Neural cell (in vitro differentiated cells): ENCODE measurements at regions not wholly inside any gene's neighbourhood (a gene's known extent, or its start where the extent isn't known, plus 50 kb on each side); places are given as distances from the start of the nearest gene placed in this dataset.

Source experiments
- CTCF ChIP-seq: fragments of 450-650 bp; IDR thresholded peaks from 2 replicates; pipeline ENCODE4 v1.5.1; 2014; ENCODE audit warnings: antibody characterized with exemption, mild to moderate bottlenecking, moderate library complexity; ENCODE audit not compliant: poor library complexity, severe bottlenecking
- EP300 ChIP-seq: fragments of 450-650 bp; conservative IDR thresholded peaks from 2 replicates; pipeline ENCODE4 v1.6.1; 2014; ENCODE audit warnings: antibody characterized with exemption, mild to moderate bottlenecking, moderate library complexity; ENCODE audit not compliant: poor library complexity, severe bottlenecking
- EZH2 ChIP-seq: fragments of 200-600, 300-800 bp; shearing (Covaris generic), sonication (generic); IDR thresholded peaks from 2 replicates; pipeline ENCODE4 v1.6.1; 2014; ENCODE audit warnings: antibody characterized with exemption, low read length, borderline replicate concordance, mild to moderate bottlenecking; ENCODE audit not compliant: insufficient read depth, poor library complexity, severe bottlenecking
- MXI1 ChIP-seq: fragments of 450-650 bp; conservative IDR thresholded peaks from 2 replicates; pipeline ENCODE4 v1.6.1; 2014; ENCODE audit warnings: antibody characterized with exemption, mild to moderate bottlenecking; ENCODE audit not compliant: poor library complexity, severe bottlenecking
- POLR2AphosphoS5 ChIP-seq: IDR thresholded peaks from 2 replicates; pipeline ENCODE4 v1.6.1; 2012
- SMC3 ChIP-seq: fragments of 450-650 bp; conservative IDR thresholded peaks from 2 replicates; pipeline ENCODE4 v1.6.1; 2014; ENCODE audit warnings: antibody characterized with exemption, mild to moderate bottlenecking, moderate library complexity; ENCODE audit not compliant: poor library complexity
- TF ChIP-seq, protein P1 (sequence below): IDR thresholded peaks from 2 replicates; pipeline ENCODE4 v1.6.1; 2012; ENCODE audit warnings: borderline replicate concordance

- TF ChIP-seq CTCF (no peak), POLR2AphosphoS5 (no peak), SMC3 (no peak), EZH2 (no peak), EP300 (no peak), MXI1 (no peak)
- TF ChIP-seq, protein P1, sequence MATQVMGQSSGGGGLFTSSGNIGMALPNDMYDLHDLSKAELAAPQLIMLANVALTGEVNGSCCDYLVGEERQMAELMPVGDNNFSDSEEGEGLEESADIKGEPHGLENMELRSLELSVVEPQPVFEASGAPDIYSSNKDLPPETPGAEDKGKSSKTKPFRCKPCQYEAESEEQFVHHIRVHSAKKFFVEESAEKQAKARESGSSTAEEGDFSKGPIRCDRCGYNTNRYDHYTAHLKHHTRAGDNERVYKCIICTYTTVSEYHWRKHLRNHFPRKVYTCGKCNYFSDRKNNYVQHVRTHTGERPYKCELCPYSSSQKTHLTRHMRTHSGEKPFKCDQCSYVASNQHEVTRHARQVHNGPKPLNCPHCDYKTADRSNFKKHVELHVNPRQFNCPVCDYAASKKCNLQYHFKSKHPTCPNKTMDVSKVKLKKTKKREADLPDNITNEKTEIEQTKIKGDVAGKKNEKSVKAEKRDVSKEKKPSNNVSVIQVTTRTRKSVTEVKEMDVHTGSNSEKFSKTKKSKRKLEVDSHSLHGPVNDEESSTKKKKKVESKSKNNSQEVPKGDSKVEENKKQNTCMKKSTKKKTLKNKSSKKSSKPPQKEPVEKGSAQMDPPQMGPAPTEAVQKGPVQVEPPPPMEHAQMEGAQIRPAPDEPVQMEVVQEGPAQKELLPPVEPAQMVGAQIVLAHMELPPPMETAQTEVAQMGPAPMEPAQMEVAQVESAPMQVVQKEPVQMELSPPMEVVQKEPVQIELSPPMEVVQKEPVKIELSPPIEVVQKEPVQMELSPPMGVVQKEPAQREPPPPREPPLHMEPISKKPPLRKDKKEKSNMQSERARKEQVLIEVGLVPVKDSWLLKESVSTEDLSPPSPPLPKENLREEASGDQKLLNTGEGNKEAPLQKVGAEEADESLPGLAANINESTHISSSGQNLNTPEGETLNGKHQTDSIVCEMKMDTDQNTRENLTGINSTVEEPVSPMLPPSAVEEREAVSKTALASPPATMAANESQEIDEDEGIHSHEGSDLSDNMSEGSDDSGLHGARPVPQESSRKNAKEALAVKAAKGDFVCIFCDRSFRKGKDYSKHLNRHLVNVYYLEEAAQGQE = no peak
Measured at GRCh38 chr9:103919605-103920209, 174.4 kb upstream of the SMC2 start.
